Spleen (tissue), 7 donors: ENCODE measurements at regions not wholly inside any gene's neighbourhood (a gene's known extent, or its start where the extent isn't known, plus 50 kb on each side); places are given as distances from the start of the nearest gene placed in this dataset.

Experiments
- CTCF ChIP-seq, 11 experiments: fragments of 200-600 bp in 7 of 11; fragments of 450-650 bp in 4 of 11; sonication (generic) in 4 of 11; IDR thresholded peaks in 8 of 11; conservative IDR thresholded peaks in 3 of 11; 1 replicate in 7 of 11; 2 replicates in 4 of 11; pipeline versions ENCODE4 v1.4.0 to v1.8.0; 2016 to 2021; ENCODE audit warnings: antibody characterized with exemption in 11 of 11, inconsistent platforms in 4 of 11, mild to moderate bottlenecking in 1 of 11
- POLR2A ChIP-seq, 3 donors: fragments of 450-650 bp; IDR thresholded peaks; one replicate each; pipeline ENCODE4 v1.5.1; 2017; ENCODE audit warnings: antibody characterized with exemption in 3 of 3, mild to moderate bottlenecking in 1 of 3
- POLR2AphosphoS5 ChIP-seq, 3 donors: sonication (generic); formaldehyde crosslinking; IDR thresholded peaks; one replicate each; pipeline ENCODE4 v1.5.1; 2017; ENCODE audit warnings: antibody characterized with exemption in 3 of 3
- donor health status: DM: no; HTN: no; CAD: no; lungs with moderate emphysema.
- donor health status: DM: no; HTN: no; CAD: no.
- donor health status: DM: no; HTN: no; CAD: no.

- TF ChIP-seq CTCF (IDR thresholded peaks at IDR 0.05 in 8 of 11, conservative IDR thresholded peaks at IDR 0.05 in 3 of 11) (no peak), POLR2AphosphoS5 (IDR thresholded peaks at IDR 0.05) (no peak), POLR2A (IDR thresholded peaks at IDR 0.05) (no peak)
Observed at GRCh38 chr9:135363596-135363995, 116.0 kb upstream of the PPP1R26 start.
